ENCODE measurements at regions not wholly inside any gene's neighbourhood (a gene's known extent, or its start where the extent isn't known, plus 50 kb on each side); places are given as distances from the start of the nearest gene placed in this dataset.

DNA sequence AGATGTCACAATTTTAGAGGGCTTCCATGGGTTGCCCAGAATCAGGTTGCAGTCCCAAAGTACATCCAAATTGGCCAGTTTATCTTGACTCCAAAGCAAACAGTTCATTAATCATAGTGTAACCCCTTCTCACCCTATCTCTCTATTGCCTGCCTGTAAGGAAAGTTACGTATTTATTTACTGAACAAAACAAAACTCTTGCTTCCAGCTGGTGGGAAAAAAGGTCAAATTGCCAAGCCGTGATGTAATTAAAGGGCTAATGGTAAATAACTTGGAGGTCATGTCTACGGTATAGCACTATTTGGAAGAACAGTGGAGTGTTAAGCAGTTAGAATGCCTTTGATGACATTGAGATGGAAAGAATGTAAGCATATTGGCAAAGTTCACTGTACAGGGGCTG is 214.0 kb downstream of the DLEU7 start:
- Mint-ChIP-seq H3K36me3 (ENCODE audit: low read depth) (no peaks in the 10 kb centered on the region), H3K9me3 (no peaks in the 10 kb centered on the region), H3K27me3 (ENCODE audit: low read depth) (peaks cover 8% of the 10 kb centered on the region), H3K4me1 (ENCODE audit: low read depth) (no peaks in the 10 kb centered on the region), H3K4me3 (no peak overlapping the region), H3K27ac (no peak overlapping the region)
- no peak for DNase-seq (ENCODE audit: low spot score)

DNA sequence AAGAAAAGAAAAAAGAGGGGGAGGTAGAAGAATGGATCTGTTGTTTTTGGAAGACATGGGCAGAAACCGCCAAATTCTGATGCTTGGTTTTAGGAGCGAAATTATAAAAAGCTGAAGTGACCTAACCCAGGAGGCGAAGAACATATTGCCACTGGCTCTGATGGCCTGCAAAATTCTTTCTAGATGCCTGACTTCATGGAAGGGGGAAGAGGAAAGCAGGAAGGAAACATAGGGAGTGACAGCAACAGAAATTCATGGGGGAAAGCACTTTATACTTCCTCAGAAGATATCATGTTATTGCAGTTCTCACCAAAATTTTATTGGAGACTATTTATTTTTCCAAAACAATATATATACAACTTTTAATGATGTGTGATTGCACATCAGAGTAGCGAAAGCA is 213.5 kb downstream of the DLEU7 start:
- DNase-seq (ENCODE audit: low spot score), result no peak
- H3K9me3 Mint-ChIP-seq, result no peaks in the 10 kb centered on the region
- peaks cover 4% of the 10 kb centered on the region for H3K27me3 Mint-ChIP-seq (ENCODE audit: low read depth)
- no peak overlapping the region for H3K27ac Mint-ChIP-seq
- H3K36me3 Mint-ChIP-seq (ENCODE audit: low read depth), result no peaks in the 10 kb centered on the region
- no peaks in the 10 kb centered on the region for H3K4me1 Mint-ChIP-seq (ENCODE audit: low read depth)
- H3K4me3 Mint-ChIP-seq, result no peak overlapping the region

DNA sequence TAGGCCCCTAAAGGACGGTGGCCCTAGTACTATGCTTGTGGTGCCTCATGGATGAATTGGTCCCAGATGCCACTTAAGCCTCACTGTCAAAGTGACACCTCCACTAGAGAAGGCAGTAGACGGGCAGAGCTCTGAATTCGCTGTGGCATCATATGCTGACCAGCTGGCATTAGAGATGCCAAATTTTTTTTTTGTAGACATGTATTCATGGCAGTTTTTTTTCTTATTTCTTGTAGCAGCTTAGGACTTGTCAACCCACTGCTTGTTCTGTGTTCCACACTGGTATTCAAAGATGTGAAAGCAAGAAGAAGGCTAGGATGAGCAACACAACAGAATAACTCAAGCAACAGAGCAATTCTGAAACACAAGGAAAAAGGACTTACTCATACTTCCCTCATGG is 212.5 kb downstream of the DLEU7 start:
- no peak overlapping the region for H3K4me3 Mint-ChIP-seq
- no peaks in the 10 kb centered on the region for H3K4me1 Mint-ChIP-seq (ENCODE audit: low read depth)
- no peaks in the 10 kb centered on the region for H3K9me3 Mint-ChIP-seq
- no peaks in the 10 kb centered on the region for H3K36me3 Mint-ChIP-seq (ENCODE audit: low read depth)
- peaks cover 3% of the 10 kb centered on the region for H3K27me3 Mint-ChIP-seq (ENCODE audit: low read depth)
- no peak for DNase-seq (ENCODE audit: low spot score)
- H3K27ac Mint-ChIP-seq, result no peak overlapping the region

DNA sequence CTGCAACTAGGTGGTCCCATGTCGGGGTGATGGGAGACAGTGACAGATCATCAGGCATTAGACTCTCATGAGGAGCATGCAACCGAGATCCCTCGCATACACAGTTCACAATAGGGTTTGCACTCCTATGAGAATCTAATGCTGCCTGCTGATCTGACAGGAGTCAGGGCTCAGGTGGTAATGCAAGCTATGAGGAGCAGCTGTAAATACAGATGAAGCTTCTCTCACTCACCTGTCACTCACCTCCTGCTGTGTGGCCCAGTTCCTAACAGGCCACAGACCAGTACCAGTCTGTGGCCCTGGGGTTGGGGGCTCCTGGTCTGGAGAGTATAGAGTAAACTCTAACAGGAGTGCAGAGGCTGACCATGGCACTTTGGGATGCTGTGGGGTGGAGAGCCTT is 209.2 kb downstream of the DLEU7 start:
- no peak for DNase-seq (ENCODE audit: low spot score)
- Mint-ChIP-seq H3K27me3 (ENCODE audit: low read depth) (peaks cover 3% of the 10 kb centered on the region), H3K36me3 (ENCODE audit: low read depth) (no peaks in the 10 kb centered on the region), H3K4me1 (ENCODE audit: low read depth) (no peaks in the 10 kb centered on the region), H3K4me3 (no peak overlapping the region), H3K9me3 (no peaks in the 10 kb centered on the region), H3K27ac (no peak overlapping the region)

DNA sequence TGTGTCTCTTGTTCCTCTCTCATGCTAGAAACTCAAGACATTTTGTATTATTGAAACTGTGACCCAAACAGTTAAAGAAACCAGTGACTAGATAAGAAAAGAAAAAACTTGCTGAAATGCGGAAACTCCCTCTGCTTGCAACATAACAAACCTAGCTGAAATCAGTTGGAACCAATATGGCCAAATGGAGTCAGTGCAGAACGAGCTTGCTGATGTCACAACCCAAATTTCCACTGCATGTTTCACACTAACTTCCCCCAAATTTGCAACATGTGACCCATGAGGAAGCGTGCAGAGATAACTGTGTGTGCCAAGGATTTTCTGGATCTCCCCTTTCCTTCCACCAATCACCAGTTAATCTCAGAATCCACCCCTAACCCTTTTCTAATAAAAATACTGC is 208.0 kb downstream of the DLEU7 start:
- peaks cover 3% of the 10 kb centered on the region for H3K27me3 Mint-ChIP-seq (ENCODE audit: low read depth)
- H3K27ac Mint-ChIP-seq, result no peak overlapping the region
- H3K4me1 Mint-ChIP-seq (ENCODE audit: low read depth), result no peaks in the 10 kb centered on the region
- DNase-seq (ENCODE audit: low spot score), result no peak
- H3K36me3 Mint-ChIP-seq (ENCODE audit: low read depth), result no peaks in the 10 kb centered on the region
- H3K4me3 Mint-ChIP-seq, result no peak overlapping the region
- H3K9me3 Mint-ChIP-seq, result no peaks in the 10 kb centered on the region

DNA sequence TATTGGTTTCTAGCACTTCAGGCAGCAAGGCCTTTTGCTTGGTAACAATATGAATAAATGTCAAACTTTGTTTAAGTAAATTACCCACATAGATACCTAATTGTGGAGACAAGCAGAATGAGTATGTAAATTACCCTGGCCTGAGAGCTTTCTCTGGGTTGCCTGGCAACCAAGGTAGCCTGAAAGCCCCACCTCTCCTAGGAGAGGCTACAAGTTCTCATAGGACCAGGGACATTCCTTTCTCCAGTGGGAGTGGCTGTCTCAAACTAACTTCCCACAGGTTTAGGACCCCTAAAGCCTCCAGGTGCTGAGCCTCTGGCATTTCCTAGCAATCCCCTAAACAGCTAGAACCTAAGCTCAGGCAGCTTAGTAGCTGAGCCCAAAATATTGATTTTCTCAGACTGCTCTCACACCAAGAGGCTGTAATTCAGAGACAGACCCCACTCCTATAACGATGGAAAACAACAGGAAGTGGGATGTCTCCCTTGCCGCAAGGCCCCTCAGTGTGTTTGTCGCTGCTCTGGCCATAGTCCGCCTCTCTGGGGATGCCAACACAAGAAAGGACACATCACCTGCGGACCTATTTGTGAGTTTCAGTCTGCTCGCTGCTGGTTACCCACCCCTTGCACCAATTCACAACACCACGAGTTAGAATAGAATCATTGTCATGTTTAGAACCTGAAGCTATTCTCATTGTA is 207.3 kb downstream of the DLEU7 start:
- Mint-ChIP-seq H3K9me3 (no peaks in the 10 kb centered on the region), H3K27me3 (ENCODE audit: low read depth) (peaks cover 6% of the 10 kb centered on the region), H3K27ac (no peak overlapping the region), H3K36me3 (ENCODE audit: low read depth) (no peaks in the 10 kb centered on the region), H3K4me3 (no peak overlapping the region), H3K4me1 (ENCODE audit: low read depth) (no peaks in the 10 kb centered on the region)
- DNase-seq (ENCODE audit: low spot score), result no peak

DNA sequence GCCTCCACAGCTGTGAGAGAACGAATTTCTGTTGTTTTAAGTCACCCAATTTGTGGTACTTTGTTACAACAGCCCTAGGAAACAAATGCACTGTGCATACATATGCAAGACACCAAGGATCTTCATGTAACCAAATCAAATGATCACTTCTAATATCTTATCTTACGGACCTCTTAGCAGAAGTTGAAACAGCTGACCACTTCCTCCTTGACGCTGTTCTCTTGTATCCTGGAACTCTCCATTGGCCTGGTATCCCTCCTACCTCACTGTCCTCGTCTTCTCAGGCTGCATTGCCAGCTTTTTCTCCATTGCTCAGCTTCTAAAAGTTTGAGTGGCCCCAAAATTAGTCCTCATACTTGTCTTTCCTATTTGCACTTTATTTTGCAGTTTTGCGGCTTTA is 200.4 kb downstream of the DLEU7 start:
- H3K27ac Mint-ChIP-seq, result no peak overlapping the region
- H3K27me3 Mint-ChIP-seq (ENCODE audit: low read depth), result peaks cover 18% of the 10 kb centered on the region
- no peak for DNase-seq (ENCODE audit: low spot score)
- no peaks in the 10 kb centered on the region for H3K9me3 Mint-ChIP-seq
- H3K4me3 Mint-ChIP-seq, result no peak overlapping the region
- no peaks in the 10 kb centered on the region for H3K36me3 Mint-ChIP-seq (ENCODE audit: low read depth)
- no peaks in the 10 kb centered on the region for H3K4me1 Mint-ChIP-seq (ENCODE audit: low read depth)

DNA sequence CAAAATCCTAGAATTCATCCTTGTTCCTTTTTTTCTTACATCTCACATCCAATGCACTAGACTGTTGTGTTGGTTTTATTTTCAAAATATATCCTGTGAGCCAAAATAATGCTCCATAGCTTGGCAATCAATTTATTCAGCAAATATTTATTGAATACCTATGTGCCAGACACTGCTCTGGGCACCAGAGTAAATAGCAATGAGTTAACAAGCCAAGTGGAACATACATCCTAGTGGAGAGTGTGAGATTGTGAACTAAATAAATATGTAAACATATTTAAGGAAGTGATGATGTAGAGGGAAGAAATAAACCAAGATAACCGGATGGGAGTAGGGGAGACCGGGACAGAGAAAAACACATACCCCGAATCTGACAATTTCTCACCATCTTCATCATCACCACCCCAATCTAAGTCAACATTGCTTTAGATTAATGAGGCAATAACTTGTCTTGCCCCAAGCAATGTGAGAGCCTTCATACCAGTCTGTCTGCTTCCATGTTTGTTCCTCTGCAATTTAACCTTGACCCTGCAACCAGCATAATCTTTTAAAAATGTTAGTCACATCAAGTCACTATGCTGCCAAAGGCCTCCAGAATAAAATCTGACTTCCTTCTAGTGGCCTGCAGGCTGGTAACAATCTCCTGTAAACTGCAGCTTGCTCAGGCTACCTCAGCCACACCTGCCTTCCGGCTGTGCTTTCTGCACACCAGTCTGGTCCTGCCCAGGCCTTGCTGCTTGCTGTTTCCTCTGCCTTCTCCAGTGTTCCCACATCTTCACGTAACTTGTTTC is 199.2 kb downstream of the DLEU7 start:
- Mint-ChIP-seq H3K36me3 (ENCODE audit: low read depth) (no peaks in the 10 kb centered on the region), H3K4me1 (ENCODE audit: low read depth) (no peaks in the 10 kb centered on the region), H3K9me3 (no peaks in the 10 kb centered on the region), H3K27ac (no peak overlapping the region), H3K27me3 (ENCODE audit: low read depth) (peaks cover 23% of the 10 kb centered on the region), H3K4me3 (no peak overlapping the region)
- no peak for DNase-seq (ENCODE audit: low spot score)

DNA sequence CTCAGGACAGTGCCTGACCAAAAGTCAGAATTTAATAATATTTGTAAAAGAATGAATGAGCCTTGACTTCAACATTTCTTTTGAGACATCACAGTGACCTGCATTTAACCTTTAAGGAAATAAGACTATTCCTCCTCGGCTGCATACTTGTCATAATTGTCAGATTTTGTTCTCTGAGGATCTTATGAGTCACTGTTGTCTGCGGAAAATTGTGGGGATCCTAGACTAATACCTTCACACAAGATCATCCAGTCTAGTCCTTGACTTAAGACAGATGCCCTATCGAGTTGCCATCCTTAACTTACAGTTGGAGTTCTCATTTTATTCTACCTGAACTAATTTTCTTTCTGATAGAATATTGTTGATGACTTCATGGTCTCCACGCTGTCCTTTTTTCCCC is 198.4 kb downstream of the DLEU7 start:
- H3K27ac Mint-ChIP-seq, result no peak overlapping the region
- H3K36me3 Mint-ChIP-seq (ENCODE audit: low read depth), result no peaks in the 10 kb centered on the region
- H3K4me3 Mint-ChIP-seq, result no peak overlapping the region
- H3K9me3 Mint-ChIP-seq, result no peaks in the 10 kb centered on the region
- peaks cover 26% of the 10 kb centered on the region for H3K27me3 Mint-ChIP-seq (ENCODE audit: low read depth)
- DNase-seq (ENCODE audit: low spot score), result no peak
- no peaks in the 10 kb centered on the region for H3K4me1 Mint-ChIP-seq (ENCODE audit: low read depth)

DNA sequence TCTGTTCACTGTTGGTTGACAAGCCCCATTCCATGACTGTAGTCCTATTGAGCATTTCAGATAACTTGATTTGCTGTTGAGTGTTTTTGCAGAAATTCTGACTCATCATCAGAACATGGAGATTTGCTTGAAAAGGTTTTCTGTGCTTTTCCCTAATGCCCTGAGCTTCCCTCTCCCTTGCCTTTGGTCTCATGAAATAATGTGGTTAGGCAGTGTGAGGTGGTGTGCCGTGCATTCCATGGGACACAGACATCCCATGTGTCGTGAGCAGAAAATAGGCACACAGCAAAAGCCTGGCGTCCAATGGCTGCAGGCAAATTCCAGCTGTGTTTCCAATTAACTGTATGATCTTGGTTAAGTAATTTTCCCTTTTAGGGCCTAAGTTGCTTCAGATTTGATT is 197.4 kb downstream of the DLEU7 start:
- no peak overlapping the region for H3K4me3 Mint-ChIP-seq
- DNase-seq (ENCODE audit: low spot score), result no peak
- no peaks in the 10 kb centered on the region for H3K9me3 Mint-ChIP-seq
- no peaks in the 10 kb centered on the region for H3K36me3 Mint-ChIP-seq (ENCODE audit: low read depth)
- peaks cover 29% of the 10 kb centered on the region for H3K27me3 Mint-ChIP-seq (ENCODE audit: low read depth)
- no peaks in the 10 kb centered on the region for H3K4me1 Mint-ChIP-seq (ENCODE audit: low read depth)
- no peak overlapping the region for H3K27ac Mint-ChIP-seq

DNA sequence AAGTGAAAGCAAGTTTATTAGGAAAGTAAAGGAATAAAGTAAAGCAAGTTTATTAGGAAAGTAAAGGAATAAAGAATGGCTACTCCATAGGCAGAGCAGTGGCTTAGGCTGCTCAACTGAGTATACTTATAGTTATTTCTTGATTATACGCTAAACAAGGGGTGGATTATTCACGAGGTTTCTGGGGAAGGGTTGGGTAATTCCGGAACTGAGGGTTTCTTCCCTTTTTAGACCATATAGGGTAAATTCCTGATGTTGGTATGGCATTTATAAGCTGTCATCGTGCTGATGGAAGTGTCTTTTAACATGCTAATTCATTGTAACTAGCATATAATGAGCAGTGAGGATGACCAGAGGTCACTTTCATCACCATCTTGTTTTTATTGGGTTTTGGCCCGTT is 194.3 kb downstream of the DLEU7 start:
- Mint-ChIP-seq H3K36me3 (ENCODE audit: low read depth) (no peaks in the 10 kb centered on the region), H3K27me3 (ENCODE audit: low read depth) (peaks cover 38% of the 10 kb centered on the region), H3K4me1 (ENCODE audit: low read depth) (no peaks in the 10 kb centered on the region), H3K27ac (no peak overlapping the region), H3K4me3 (no peak overlapping the region), H3K9me3 (no peaks in the 10 kb centered on the region)
- DNase-seq (ENCODE audit: low spot score), result no peak

DNA sequence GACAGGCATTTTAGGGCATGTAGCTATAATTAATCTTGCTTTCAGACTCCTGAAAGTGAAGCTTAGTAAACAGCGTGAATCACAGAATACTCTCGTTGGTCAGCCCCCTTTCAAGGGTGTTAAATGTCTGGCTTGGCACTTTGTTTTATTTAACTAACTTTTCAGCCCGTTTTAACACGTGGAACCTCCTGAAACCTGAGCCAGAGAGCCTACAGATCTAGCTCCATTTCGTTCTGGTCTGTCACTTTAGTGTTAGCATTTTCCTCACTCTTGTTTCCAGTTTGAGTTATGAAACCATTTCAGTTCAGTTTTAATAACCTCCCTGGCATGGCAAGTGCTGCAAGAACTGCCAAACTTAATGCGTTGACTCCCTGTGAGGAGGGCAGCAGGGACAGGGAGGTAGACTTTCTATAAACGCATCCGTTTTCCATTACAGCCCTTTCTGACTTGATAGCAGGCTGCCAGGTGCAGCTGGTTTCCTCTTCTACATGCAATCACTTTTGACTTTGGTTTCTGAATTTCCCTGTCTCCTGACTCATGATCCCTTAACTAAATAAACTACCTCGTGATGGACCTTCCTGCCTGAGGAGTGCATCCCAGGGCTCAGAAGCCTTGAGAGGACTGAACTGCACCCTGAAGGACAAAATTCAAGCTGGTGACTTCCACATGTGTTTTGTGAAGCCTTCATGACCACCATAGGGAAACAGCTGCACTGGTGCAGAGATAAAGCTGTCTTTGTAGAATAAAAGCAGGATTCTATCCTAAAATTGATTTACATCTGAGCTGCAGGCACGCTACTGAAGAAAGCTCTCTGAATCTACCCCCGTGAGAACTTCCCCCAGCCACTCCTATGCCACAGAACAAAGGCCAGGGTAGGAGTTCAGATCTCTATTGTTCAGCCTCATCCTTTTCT is 192.6 kb downstream of the DLEU7 start:
- DNase-seq (ENCODE audit: low spot score), result no peak
- no peak overlapping the region for H3K27ac Mint-ChIP-seq
- H3K27me3 Mint-ChIP-seq (ENCODE audit: low read depth), result peaks cover 42% of the 10 kb centered on the region
- H3K36me3 Mint-ChIP-seq (ENCODE audit: low read depth), result no peaks in the 10 kb centered on the region
- H3K4me1 Mint-ChIP-seq (ENCODE audit: low read depth), result no peaks in the 10 kb centered on the region
- H3K9me3 Mint-ChIP-seq, result no peaks in the 10 kb centered on the region
- H3K4me3 Mint-ChIP-seq, result no peak overlapping the region

DNA sequence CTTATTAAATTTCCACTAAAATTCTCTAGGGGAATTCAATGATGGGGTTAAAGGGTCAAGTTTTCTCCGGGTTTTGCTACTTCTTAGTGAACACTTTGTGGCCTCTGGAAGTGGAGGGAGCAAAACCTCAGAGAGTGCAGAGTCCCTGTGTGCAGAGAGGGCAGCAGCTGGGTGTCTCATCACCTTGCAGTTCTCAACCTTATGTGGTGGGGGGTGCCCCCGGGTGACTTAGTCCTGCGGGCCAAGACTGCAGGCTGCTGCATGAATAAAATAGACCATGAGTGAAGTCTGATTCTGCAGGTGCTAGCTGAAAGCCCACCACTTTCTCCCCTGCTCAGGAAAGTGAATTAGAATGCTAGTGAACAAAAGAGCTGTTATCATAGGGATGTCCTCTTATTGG is 191.6 kb downstream of the DLEU7 start:
- Mint-ChIP-seq H3K4me3 (no peak overlapping the region), H3K9me3 (no peaks in the 10 kb centered on the region), H3K36me3 (ENCODE audit: low read depth) (no peaks in the 10 kb centered on the region), H3K27ac (no peak overlapping the region), H3K4me1 (ENCODE audit: low read depth) (no peaks in the 10 kb centered on the region), H3K27me3 (ENCODE audit: low read depth) (peaks cover 48% of the 10 kb centered on the region)
- DNase-seq (ENCODE audit: low spot score), result no peak

DNA sequence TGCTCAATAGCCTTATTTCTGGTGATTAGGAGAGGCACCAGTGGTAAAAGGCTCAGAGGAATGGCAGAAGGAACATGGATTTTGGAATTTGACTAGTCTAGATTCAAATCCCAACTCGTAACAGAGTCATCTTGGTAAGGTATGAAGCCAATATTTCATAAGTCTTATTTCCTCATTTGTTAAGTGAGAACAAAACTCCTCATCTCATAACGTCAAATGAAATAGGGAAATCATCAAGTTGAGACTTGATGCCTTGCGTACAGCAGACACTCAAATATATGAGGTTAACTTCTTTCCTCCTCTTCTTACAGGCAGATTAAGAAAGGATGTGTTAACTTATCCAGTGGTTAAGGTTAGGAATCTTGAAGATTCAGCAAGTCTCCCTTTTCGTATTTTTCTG is 189.2 kb downstream of the DLEU7 start:
- Mint-ChIP-seq H3K36me3 (ENCODE audit: low read depth) (no peaks in the 10 kb centered on the region), H3K9me3 (no peaks in the 10 kb centered on the region), H3K27me3 (ENCODE audit: low read depth) (peaks cover 47% of the 10 kb centered on the region), H3K4me3 (no peak overlapping the region), H3K4me1 (ENCODE audit: low read depth) (no peaks in the 10 kb centered on the region), H3K27ac (no peak overlapping the region)
- no peak for DNase-seq (ENCODE audit: low spot score)

All from T-helper 2 cell treated with Interferon-gamma antibody and Interleukin-4, amounts not matched to agents 5 μg/mL and 100 μg/mL, for 36 hours (primary cell).